Epithelial cell of esophagus (primary cell): ENCODE measurements at regions not wholly inside any gene's neighbourhood (a gene's known extent, or its start where the extent isn't known, plus 50 kb on each side); places are given as distances from the start of the nearest gene placed in this dataset.

Source experiments
- DNase-seq: peaks from one replicate; pipeline ENCODE4 v3.0.0; 2010; ENCODE audit warnings: low read depth
- H3K4me3 ChIP-seq: 2 replicates; pipeline ENCODE4 v1.5.1; 2011; ENCODE audit warnings: mild to moderate bottlenecking, low read length, control low read depth
- TF ChIP-seq, protein P1 (sequence below): IDR thresholded peaks from 2 replicates; pipeline ENCODE4 v1.5.1; 2011; ENCODE audit warnings: low read depth, mild to moderate bottlenecking, low read length, control low read depth, inconsistent platforms; ENCODE audit not compliant: insufficient read depth; ENCODE audit errors: missing control alignments

DNA sequence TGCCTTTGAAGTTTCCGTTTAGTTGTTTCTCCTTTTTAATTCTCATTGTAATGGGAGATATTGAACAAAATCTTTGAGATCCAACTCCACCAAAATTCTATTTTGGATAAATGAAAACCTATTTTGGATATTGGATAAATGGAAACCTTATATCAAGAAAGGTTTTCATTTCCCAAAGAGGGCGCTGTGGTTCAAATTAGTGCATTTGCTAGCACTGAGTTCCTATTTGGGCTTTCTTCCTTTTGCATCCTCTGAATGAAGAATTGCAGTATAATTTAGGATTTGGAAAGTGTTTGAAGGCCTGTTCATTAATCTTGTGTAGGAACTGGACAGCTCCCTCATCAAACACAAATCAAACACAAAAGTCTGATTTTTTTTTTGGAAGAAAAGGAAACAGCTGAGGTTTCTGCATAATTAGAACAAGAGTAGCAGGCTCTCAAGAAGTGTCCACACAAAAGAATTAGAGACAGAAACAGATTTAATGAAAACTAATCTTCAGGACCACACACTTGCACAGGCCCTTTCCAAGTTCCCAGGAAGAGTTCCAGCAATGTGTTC, 80.8 kb upstream of the KLF14 start:
- no peak overlapping the region for H3K4me3 ChIP-seq
- TF ChIP-seq, protein P1, sequence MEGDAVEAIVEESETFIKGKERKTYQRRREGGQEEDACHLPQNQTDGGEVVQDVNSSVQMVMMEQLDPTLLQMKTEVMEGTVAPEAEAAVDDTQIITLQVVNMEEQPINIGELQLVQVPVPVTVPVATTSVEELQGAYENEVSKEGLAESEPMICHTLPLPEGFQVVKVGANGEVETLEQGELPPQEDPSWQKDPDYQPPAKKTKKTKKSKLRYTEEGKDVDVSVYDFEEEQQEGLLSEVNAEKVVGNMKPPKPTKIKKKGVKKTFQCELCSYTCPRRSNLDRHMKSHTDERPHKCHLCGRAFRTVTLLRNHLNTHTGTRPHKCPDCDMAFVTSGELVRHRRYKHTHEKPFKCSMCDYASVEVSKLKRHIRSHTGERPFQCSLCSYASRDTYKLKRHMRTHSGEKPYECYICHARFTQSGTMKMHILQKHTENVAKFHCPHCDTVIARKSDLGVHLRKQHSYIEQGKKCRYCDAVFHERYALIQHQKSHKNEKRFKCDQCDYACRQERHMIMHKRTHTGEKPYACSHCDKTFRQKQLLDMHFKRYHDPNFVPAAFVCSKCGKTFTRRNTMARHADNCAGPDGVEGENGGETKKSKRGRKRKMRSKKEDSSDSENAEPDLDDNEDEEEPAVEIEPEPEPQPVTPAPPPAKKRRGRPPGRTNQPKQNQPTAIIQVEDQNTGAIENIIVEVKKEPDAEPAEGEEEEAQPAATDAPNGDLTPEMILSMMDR, result peak; percentile 44
- DNase-seq, result peak; percentile 47

DNA sequence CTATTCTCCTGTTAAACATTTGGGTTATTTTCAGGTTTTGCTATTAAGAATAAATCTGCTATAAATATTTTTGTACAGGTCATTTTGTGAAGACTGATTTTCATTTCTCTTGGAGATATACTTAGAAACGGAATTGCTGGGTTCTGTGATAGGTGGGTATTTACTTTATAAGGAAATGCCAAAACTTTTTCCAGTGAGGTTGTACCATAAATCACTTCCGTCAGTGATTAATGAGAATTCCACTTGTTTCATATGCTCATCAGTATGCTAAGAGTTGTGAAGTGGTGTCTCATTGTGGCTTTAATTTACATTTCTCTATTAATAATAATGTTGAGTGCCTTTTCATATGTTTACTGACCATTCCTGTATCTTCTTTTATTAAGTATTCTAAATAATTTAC, 84.0 kb upstream of the KLF14 start:
- TF ChIP-seq, protein P1, result no peak
- DNase-seq, result no peak
- no peak overlapping the region for H3K4me3 ChIP-seq

DNA sequence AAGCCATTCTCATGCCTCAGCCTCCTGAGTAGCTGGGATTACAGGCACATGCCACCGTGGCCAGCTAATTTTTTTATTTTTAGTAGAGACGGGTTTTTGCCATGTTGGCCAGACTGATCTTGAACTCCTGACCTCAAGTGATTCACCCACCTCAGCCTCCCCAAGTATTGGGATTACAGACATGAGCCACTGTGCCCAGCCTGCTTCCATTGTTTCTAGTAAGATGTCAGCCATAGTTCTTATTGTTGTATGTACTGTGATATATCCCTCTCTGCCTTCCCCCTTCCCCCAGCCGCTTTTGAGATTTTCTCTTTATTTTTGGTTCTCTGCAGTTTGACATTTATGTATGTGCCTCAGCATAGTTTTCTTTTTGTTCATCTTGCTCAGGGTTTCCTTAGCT, 87.9 kb upstream of the KLF14 start:
- DNase-seq, result no peak
- H3K4me3 ChIP-seq, result no peak overlapping the region
- TF ChIP-seq, protein P1, result no peak

DNA sequence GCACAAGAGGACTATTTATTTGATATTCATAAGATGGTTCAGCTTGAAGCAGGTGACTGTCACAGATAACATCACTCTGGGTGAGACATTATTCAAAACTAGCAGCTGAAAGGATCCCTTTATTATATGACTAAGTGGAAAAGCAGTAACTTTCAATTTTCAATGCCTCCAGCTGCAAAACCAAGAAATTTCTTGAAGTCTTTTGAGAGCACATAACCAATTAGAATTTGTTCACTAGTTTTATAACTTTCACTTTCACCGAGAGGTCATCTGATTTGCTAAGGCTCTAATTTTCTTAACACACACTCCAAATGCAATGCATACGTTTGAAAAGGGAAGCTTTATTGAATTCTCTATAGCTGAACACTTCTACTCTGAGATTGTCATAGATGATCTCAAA, 88.6 kb upstream of the KLF14 start:
- TF ChIP-seq, protein P1, result no peak
- no peak overlapping the region for H3K4me3 ChIP-seq
- no peak for DNase-seq

DNA sequence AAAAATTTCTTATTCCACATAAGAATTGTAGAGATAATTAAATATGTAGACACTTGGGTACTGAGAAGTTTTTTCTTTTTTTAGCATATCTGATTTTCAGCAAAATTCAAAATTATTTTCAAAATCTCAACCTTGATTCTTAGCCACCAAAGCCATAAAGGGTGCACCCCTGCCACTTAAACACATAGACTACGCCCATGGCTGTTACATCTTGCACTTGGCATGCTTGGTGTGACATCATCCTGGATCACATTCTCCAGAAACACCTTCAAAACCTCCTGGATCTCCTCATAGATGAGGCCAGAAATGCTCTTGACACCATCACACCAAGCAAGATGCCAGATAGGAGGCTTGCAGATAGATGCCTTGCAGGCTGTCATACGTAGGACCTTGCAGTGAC, 89.1 kb upstream of the KLF14 start:
- no peak overlapping the region for H3K4me3 ChIP-seq
- TF ChIP-seq, protein P1, result no peak

DNA sequence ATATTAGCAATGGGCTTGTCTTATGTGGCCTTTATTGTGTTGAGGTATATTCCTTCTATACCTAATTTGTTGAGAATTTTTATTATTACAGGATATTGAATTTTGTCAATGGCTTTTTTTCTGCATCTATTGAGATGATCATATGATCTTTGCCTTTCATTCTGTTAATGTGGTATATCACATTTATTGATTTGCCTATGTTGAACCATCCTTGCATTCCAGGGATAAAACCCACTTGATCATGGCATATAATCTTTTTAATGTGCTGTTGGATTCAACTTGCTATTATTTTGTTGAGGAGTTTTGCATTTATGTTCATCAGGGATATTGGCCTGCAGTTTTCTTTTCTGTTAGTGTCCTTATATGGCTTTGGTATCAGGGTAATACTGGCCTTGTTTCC, 91.8 kb upstream of the KLF14 start:
- no peak overlapping the region for H3K4me3 ChIP-seq
- TF ChIP-seq, protein P1, result no peak
- no peak for DNase-seq

More for the DNA sequence above, 89.1 kb upstream of the KLF14 start:
- no peak for DNase-seq

DNA sequence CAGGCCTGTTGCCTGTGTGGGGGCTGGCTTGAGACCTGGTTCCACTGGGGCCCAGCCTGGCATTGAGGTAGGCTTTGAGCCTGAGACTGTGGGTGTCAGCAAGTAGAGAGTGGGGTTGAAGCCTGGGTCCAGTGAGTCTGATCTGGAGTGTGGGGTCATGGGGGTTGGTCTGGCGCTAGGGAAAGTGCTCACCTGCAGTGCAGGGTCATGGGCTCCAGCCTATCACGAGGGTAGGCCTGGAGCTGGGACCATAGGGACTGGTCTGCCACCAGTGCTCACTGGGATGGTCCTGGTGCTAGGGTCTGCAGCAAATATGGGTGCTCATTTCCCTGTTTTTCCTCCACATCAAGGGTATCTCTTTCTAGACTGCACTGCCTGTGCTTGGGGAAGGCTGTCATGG, 95.4 kb upstream of the KLF14 start:
- TF ChIP-seq, protein P1, result no peak
- DNase-seq, result no peak
- H3K4me3 ChIP-seq, result no peak overlapping the region
